ENCODE measurements at regions not wholly inside any gene's neighbourhood (a gene's known extent, or its start where the extent isn't known, plus 50 kb on each side); places are given as distances from the start of the nearest gene placed in this dataset.

DNA sequence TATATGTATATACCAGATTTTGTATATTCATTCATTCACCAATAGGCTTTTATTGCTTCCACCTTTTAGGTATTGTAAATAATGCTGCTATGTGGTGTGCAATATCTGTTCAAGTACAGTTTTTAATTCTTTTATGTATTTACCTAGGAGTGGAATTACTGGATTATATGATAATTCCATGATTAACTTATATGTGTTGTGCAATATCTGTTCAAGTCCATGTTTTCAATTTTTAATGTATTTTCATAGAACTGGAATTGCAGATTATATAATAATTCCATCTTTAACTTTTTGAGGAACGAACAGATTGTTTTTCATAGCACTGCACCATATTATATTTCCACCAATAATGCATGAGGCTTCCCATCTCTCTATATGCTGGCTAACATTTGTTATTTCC, 50.6 kb upstream of the L3MBTL4 start:
- TF ChIP-seq, protein P1, sequence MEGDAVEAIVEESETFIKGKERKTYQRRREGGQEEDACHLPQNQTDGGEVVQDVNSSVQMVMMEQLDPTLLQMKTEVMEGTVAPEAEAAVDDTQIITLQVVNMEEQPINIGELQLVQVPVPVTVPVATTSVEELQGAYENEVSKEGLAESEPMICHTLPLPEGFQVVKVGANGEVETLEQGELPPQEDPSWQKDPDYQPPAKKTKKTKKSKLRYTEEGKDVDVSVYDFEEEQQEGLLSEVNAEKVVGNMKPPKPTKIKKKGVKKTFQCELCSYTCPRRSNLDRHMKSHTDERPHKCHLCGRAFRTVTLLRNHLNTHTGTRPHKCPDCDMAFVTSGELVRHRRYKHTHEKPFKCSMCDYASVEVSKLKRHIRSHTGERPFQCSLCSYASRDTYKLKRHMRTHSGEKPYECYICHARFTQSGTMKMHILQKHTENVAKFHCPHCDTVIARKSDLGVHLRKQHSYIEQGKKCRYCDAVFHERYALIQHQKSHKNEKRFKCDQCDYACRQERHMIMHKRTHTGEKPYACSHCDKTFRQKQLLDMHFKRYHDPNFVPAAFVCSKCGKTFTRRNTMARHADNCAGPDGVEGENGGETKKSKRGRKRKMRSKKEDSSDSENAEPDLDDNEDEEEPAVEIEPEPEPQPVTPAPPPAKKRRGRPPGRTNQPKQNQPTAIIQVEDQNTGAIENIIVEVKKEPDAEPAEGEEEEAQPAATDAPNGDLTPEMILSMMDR (IDR thresholded peaks at IDR 0.05; ENCODE audit: insufficient read depth, low read length, poor library complexity, severe bottlenecking): no peak
- H3K36me3 ChIP-seq (ENCODE audit: control insufficient read depth, insufficient read depth, low read length): no peaks in the 10 kb centered on the region
- no peaks in the 10 kb centered on the region for H3K27me3 ChIP-seq (replicated peaks; ENCODE audit: control insufficient read depth, insufficient read depth, low read length)
- no peak overlapping the region for H3K4me3 ChIP-seq (replicated peaks; ENCODE audit: low read depth, low read length)
- DNase-seq (ENCODE audit: extremely low read depth, insufficient read length): no peak

DNA sequence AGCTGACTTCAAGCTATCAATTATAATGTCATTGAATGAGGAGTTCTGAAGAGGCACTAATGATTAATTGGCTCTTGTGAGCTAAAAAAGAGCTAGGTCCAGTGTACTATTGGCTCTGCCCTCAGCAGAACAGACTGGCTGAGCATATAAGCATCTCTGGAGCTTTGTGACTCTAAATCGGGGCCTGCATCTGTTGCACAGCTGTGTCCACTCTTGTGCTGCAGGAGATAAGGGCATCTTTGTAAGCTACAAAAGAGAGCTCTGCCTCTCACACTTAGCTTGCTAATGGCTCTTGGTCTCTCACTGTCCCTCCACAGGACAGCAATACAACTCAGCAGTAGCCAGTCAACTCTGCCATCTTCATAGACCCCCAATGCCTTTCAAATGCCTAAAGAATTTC, 61.5 kb upstream of the L3MBTL4 start:
- H3K27me3 ChIP-seq (replicated peaks; ENCODE audit: control insufficient read depth, insufficient read depth, low read length): no peaks in the 10 kb centered on the region
- no peaks in the 10 kb centered on the region for H3K36me3 ChIP-seq (ENCODE audit: control insufficient read depth, insufficient read depth, low read length)
- H3K4me3 ChIP-seq (replicated peaks; ENCODE audit: low read depth, low read length): no peak overlapping the region
- DNase-seq (ENCODE audit: extremely low read depth, insufficient read length): no peak
- TF ChIP-seq, protein P1 (IDR thresholded peaks at IDR 0.05; ENCODE audit: insufficient read depth, low read length, poor library complexity, severe bottlenecking): no peak

- Histone ChIP-seq H3K4me3 (replicated peaks; ENCODE audit: low read depth, low read length) (no peak overlapping the region), H3K27me3 (replicated peaks; ENCODE audit: control insufficient read depth, insufficient read depth, low read length) (no peaks in the 10 kb centered on the region), H3K36me3 (ENCODE audit: control insufficient read depth, insufficient read depth, low read length) (no peaks in the 10 kb centered on the region)
- DNase-seq (ENCODE audit: extremely low read depth, insufficient read length): no peak
- TF ChIP-seq, protein P1 (IDR thresholded peaks at IDR 0.05; ENCODE audit: insufficient read depth, low read length, poor library complexity, severe bottlenecking): no peak
These were observed 62.2 kb upstream of the L3MBTL4 start for GRCh38 chr18:6476880-6477279.

DNA sequence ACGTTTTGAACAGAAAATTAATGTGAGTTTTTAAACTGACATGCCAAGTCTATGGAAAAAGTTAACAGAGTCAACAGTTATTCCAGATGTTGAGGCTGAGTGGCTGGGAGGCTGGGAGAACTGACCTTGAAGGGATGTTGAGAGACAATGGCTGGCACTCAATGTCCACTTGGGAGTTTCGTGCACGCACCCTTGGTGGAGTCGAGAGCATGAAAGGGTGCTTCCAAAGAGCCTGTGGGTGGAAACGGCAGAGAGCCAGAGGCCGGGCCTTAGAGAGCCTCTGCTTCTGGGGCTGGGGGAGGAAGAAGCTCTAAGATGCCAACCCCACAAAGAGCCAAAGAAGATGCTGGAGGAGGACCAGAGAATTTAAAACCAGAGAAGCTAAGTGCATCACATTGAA, 63.4 kb upstream of the L3MBTL4 start:
- TF ChIP-seq, protein P1 (IDR thresholded peaks at IDR 0.05; ENCODE audit: insufficient read depth, low read length, poor library complexity, severe bottlenecking): no peak
- no peak for DNase-seq (ENCODE audit: extremely low read depth, insufficient read length)

GRCh38 chr18:6479699-6480098, 65.0 kb upstream of the L3MBTL4 start:
- H3K4me3 ChIP-seq (replicated peaks; ENCODE audit: low read depth, low read length): no peak overlapping the region
- TF ChIP-seq, protein P1 (IDR thresholded peaks at IDR 0.05; ENCODE audit: insufficient read depth, low read length, poor library complexity, severe bottlenecking): no peak
- H3K27me3 ChIP-seq (replicated peaks; ENCODE audit: control insufficient read depth, insufficient read depth, low read length): no peaks in the 10 kb centered on the region
- no peak for DNase-seq (ENCODE audit: extremely low read depth, insufficient read length)
- H3K36me3 ChIP-seq (ENCODE audit: control insufficient read depth, insufficient read depth, low read length): no peaks in the 10 kb centered on the region

More for the DNA sequence above, 63.4 kb upstream of the L3MBTL4 start:
- H3K27me3 ChIP-seq (replicated peaks; ENCODE audit: control insufficient read depth, insufficient read depth, low read length): no peaks in the 10 kb centered on the region
- H3K36me3 ChIP-seq (ENCODE audit: control insufficient read depth, insufficient read depth, low read length): no peaks in the 10 kb centered on the region
- no peak overlapping the region for H3K4me3 ChIP-seq (replicated peaks; ENCODE audit: low read depth, low read length)

Measured in GM06990 (cell line).